GM23248 (cell line): ENCODE measurements at regions not wholly inside any gene's neighbourhood (a gene's known extent, or its start where the extent isn't known, plus 50 kb on each side); places are given as distances from the start of the nearest gene placed in this dataset.

Experiments used
- EZH2 ChIP-seq: fragments of 200-600 bp; sonication (generic); IDR thresholded peaks from 2 replicates; pipeline ENCODE4 v1.6.1; 2018; ENCODE audit warnings: antibody characterized with exemption, mild to moderate bottlenecking; ENCODE audit not compliant: insufficient read depth, poor library complexity, severe bottlenecking
- EZH2phosphoT487 ChIP-seq: fragments of 200-600 bp; sonication (generic); IDR thresholded peaks from 2 replicates; pipeline ENCODE4 v1.6.1; 2018; ENCODE audit warnings: antibody characterized with exemption, moderate library complexity, mild to moderate bottlenecking, low read depth; ENCODE audit not compliant: insufficient read depth

DNA sequence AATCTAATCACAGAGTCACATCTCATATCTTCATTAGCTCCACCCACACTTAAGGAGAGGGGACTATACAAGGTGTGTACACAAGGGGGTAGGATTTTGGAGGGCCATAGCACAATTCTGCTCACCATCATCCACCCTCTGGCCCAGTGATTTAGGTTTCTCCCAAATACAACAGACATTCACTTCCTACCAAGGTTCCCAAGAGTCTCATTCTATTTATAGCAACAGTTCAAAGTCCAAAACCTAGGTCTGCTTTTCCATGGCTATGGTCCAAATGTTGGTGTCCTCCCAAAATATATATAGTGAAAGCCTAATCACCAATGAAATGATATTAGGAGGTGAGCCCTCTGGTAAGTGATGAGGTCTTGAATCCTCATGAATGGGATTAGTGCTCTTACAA, 353.2 kb upstream of the PLD5 start:
- TF ChIP-seq EZH2 (no peak), EZH2phosphoT487 (no peak)
